ENCODE measurements at regions not wholly inside any gene's neighbourhood (a gene's known extent, or its start where the extent isn't known, plus 50 kb on each side); places are given as distances from the start of the nearest gene placed in this dataset.

DNA sequence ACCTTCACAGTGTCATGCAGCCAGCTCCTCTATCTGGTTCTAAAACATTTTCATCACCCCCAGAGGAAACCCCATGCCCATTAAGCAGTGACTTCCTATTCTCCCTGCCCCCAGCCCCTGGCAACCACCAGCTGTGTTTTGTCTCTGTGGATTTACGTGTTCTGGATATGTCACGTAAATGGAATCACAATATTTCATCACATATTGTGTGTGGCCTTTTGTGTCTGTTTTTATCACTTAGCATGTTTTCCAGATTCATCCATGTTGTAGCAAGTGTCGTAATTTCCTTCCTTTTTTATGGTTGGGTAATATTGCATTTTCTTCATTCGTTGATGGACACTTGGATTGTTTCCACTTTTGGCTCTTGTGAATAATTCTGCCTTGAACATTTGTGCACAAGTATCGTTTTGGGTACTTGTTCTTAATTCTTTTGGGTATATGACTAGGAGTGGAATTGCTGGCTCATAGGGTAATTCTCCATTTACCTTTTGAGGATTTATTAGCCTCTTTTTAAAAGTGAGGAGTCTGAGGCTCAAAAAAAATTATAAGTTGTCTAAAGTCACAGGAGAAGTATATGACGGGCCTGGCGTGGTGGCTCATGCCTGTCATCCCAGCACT, 127.0 kb downstream of the MRPS6 start:
- Mint-ChIP-seq H3K4me1 (peaks cover 62% of the 10 kb centered on the region), H3K9me3 (no peaks in the 10 kb centered on the region), H3K27ac (no peak overlapping the region), H3K27me3 (ENCODE audit: insufficient read depth) (peaks cover 3% of the 10 kb centered on the region), H3K36me3 (ENCODE audit: low read depth) (peaks cover 3% of the 10 kb centered on the region), H3K4me3 (peak overlapping the region; percentile 65)
- H3K9ac ChIP-seq (ENCODE audit: extremely low read depth, low read length, poor library complexity, severe bottlenecking): no peak overlapping the region
- H3K4me3 ChIP-seq (ENCODE audit: low read length): no peak overlapping the region
- H3K27me3 ChIP-seq (ENCODE audit: control insufficient read depth, insufficient read depth, low read length, poor library complexity, severe bottlenecking): peaks cover 5% of the 10 kb centered on the region
- WGBS, 2 experiments (ENCODE audit: insufficient coverage in 1 of 2, insufficient read length in 1 of 2): 94 to 96% methylated on average over 5 to 7 of the region's 7 CpGs
- H3K27ac ChIP-seq (ENCODE audit: low read depth, low read length): no peak overlapping the region
- TF ChIP-seq, protein P1, sequence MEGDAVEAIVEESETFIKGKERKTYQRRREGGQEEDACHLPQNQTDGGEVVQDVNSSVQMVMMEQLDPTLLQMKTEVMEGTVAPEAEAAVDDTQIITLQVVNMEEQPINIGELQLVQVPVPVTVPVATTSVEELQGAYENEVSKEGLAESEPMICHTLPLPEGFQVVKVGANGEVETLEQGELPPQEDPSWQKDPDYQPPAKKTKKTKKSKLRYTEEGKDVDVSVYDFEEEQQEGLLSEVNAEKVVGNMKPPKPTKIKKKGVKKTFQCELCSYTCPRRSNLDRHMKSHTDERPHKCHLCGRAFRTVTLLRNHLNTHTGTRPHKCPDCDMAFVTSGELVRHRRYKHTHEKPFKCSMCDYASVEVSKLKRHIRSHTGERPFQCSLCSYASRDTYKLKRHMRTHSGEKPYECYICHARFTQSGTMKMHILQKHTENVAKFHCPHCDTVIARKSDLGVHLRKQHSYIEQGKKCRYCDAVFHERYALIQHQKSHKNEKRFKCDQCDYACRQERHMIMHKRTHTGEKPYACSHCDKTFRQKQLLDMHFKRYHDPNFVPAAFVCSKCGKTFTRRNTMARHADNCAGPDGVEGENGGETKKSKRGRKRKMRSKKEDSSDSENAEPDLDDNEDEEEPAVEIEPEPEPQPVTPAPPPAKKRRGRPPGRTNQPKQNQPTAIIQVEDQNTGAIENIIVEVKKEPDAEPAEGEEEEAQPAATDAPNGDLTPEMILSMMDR (conservative IDR thresholded peaks at IDR 0.05): no peak
- DNase-seq: no peak
- H3K4me1 ChIP-seq (ENCODE audit: control insufficient read depth, insufficient read depth, low read length): peaks cover 4% of the 10 kb centered on the region
- H3K36me3 ChIP-seq (ENCODE audit: control insufficient read depth, insufficient read depth, low read length): no peaks in the 10 kb centered on the region
- no peaks in the 10 kb centered on the region for H3K9me3 ChIP-seq (ENCODE audit: control insufficient read depth, low read length)

DNA sequence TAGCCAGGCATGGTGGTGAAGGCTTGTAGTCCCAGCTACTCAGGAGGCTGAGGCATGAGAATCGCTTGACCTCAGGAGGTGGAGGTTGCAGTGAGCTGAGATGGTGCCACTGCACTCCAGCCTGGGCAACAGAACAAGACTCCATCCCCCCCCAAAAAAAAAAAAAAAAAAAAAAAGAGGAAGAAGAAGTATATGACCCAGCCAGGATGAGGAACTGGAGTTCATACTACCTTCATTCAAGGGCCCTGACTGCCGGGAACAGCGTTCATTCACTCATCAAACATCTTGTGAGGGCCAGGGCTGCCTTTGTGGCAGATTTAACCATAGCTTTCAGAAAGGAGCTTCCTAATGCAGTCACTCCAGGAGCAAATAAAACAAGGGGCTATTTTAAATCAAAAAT, 127.6 kb downstream of the MRPS6 start:
- Mint-ChIP-seq H3K9me3 (no peaks in the 10 kb centered on the region), H3K36me3 (ENCODE audit: low read depth) (peaks cover 3% of the 10 kb centered on the region), H3K4me3 (peak overlapping the region; percentile 65), H3K4me1 (peaks cover 57% of the 10 kb centered on the region), H3K27me3 (ENCODE audit: insufficient read depth) (peaks cover 3% of the 10 kb centered on the region), H3K27ac (no peak overlapping the region)
- peak overlapping the region; percentile 86 for H3K4me3 ChIP-seq (ENCODE audit: low read length)
- WGBS, 2 experiments (ENCODE audit: insufficient coverage in 1 of 2, insufficient read length in 1 of 2): 98 to 100% methylated on average over 2 to 3 of the region's 3 CpGs
- peaks cover 5% of the 10 kb centered on the region for H3K27me3 ChIP-seq (ENCODE audit: control insufficient read depth, insufficient read depth, low read length, poor library complexity, severe bottlenecking)
- no peak overlapping the region for H3K27ac ChIP-seq (ENCODE audit: low read depth, low read length)
- no peak overlapping the region for H3K9ac ChIP-seq (ENCODE audit: extremely low read depth, low read length, poor library complexity, severe bottlenecking)
- DNase-seq: no peak
- no peaks in the 10 kb centered on the region for H3K36me3 ChIP-seq (ENCODE audit: control insufficient read depth, insufficient read depth, low read length)
- TF ChIP-seq, protein P1 (conservative IDR thresholded peaks at IDR 0.05): no peak
- peaks cover 4% of the 10 kb centered on the region for H3K4me1 ChIP-seq (ENCODE audit: control insufficient read depth, insufficient read depth, low read length)
- H3K9me3 ChIP-seq (ENCODE audit: control insufficient read depth, low read length): no peaks in the 10 kb centered on the region

DNA sequence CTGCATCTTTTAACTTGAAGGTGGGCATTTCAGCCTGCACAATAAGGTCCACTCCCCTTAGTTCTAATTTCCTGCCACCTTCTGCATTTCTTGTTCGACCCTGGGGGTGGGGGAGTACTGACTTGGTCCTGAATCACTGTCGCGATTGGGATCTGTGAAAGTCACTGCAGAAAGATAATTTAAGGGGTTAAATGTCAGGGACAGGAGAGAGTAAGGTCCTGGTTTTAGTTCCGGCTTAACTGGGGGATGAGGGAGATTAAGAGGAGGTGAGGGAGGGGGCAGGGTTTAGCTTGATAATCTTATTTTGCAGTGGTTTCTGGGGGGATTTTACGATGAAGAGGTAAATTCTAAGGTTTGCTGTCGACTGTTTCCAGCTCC, 128.1 kb downstream of the MRPS6 start:
- DNase-seq: no peak
- Histone ChIP-seq H3K36me3 (ENCODE audit: control insufficient read depth, insufficient read depth, low read length) (no peaks in the 10 kb centered on the region), H3K27ac (ENCODE audit: low read depth, low read length) (peak overlapping the region; percentile 54), H3K4me1 (ENCODE audit: control insufficient read depth, insufficient read depth, low read length) (peaks cover 4% of the 10 kb centered on the region), H3K27me3 (ENCODE audit: control insufficient read depth, insufficient read depth, low read length, poor library complexity, severe bottlenecking) (peaks cover 5% of the 10 kb centered on the region), H3K9ac (ENCODE audit: extremely low read depth, low read length, poor library complexity, severe bottlenecking) (peak overlapping the region; percentile 71), H3K9me3 (ENCODE audit: control insufficient read depth, low read length) (no peaks in the 10 kb centered on the region), H3K4me3 (ENCODE audit: low read length) (peak overlapping the region; percentile 86)
- H3K27me3 Mint-ChIP-seq (ENCODE audit: insufficient read depth): peaks cover 3% of the 10 kb centered on the region
- no peaks in the 10 kb centered on the region for H3K9me3 Mint-ChIP-seq
- H3K4me3 Mint-ChIP-seq: peak overlapping the region; percentile 65
- TF ChIP-seq, protein P1 (conservative IDR thresholded peaks at IDR 0.05): no peak
- peak overlapping the region; percentile 75 for H3K27ac Mint-ChIP-seq
- H3K36me3 Mint-ChIP-seq (ENCODE audit: low read depth): peaks cover 3% of the 10 kb centered on the region
- WGBS, 2 experiments (ENCODE audit: insufficient coverage in 1 of 2, insufficient read length in 1 of 2): 0 to 4% methylated on average over 4 to 6 of the region's 6 CpGs
- H3K4me1 Mint-ChIP-seq: peaks cover 57% of the 10 kb centered on the region

All from endodermal cell (in vitro differentiated cells).